RWPE1 (cell line): ENCODE measurements at regions not wholly inside any gene's neighbourhood (a gene's known extent, or its start where the extent isn't known, plus 50 kb on each side); places are given as distances from the start of the nearest gene placed in this dataset.

Experiments used
- CTCF ChIA-PET: fragments of 350-600 bp; sonication (Branson Sonifier 250); formaldehyde crosslinking; extraction: SDS; loops from one replicate; lab custom pipeline; 2021; lab: Yijun Ruan, JAX
- POLR2A ChIA-PET: fragments of 400-600 bp; formaldehyde crosslinking; extraction: SDS; loops from one replicate; lab custom pipeline; 2020; ENCODE audit warnings: antibody characterized with exemption; ENCODE audit not compliant: low non-redundant PET; lab: Yijun Ruan, JAX
- DNase-seq: peaks from one replicate; pipeline ENCODE4 v3.0.0; 2012; ENCODE audit warnings: low spot score
- H3K27ac ChIP-seq: fragments of 450-650 bp; 2 replicates; pipeline ENCODE4 v1.5.1; 2017
- CTCF ChIP-seq: fragments of 450-650 bp; conservative IDR thresholded peaks from 2 replicates; pipeline ENCODE4 v1.5.1; 2017; ENCODE audit warnings: low read depth, mild to moderate bottlenecking

GRCh38 chr2:16336491-16336890, 329.1 kb downstream of the CYRIA start:
- POLR2A ChIA-PET: no interaction called here
- CTCF ChIA-PET: no interaction called here
- no peak for DNase-seq
- H3K27ac ChIP-seq: no peak overlapping the region
- TF ChIP-seq CTCF: no peak

- TF ChIP-seq CTCF: no peak
- CTCF ChIA-PET: no interaction called here
- POLR2A ChIA-PET: no interaction called here
- DNase-seq: no peak
- no peak overlapping the region for H3K27ac ChIP-seq
Observed at GRCh38 chr2:16335947-16336346, 329.7 kb downstream of the CYRIA start.

GRCh38 chr2:16335604-16335930, 330.1 kb downstream of the CYRIA start:
- ChIA-PET CTCF (no interaction called here), POLR2A (no interaction called here)
- DNase-seq: no peak
- H3K27ac ChIP-seq: no peak overlapping the region
- TF ChIP-seq CTCF: no peak

- ChIA-PET POLR2A (no interaction called here), CTCF (no interaction called here)
- no peak for TF ChIP-seq CTCF
Observed at GRCh38 chr2:16334886-16335603, 330.6 kb downstream of the CYRIA start.

GRCh38 chr2:16334366-16334765, 331.3 kb downstream of the CYRIA start:
- no peak for DNase-seq
- H3K27ac ChIP-seq: no peak overlapping the region
- POLR2A ChIA-PET: no interaction called here
- CTCF ChIA-PET: interaction anchor here (0.7 kb wide), 1 partner anchor 13 kb away, joined by 6 read pairs; no protein-coding TSS in a partner anchor
- TF ChIP-seq CTCF: no peak

More at GRCh38 chr2:16334886-16335603, 330.6 kb downstream of the CYRIA start:
- H3K27ac ChIP-seq: no peak overlapping the region
- no peak for DNase-seq

GRCh38 chr2:16333681-16334080, 332.0 kb downstream of the CYRIA start:
- ChIA-PET CTCF (interaction anchor here (0.7 kb wide), 1 partner anchor 12 kb away, joined by 6 read pairs; no protein-coding TSS in a partner anchor), POLR2A (no interaction called here)
- no peak overlapping the region for H3K27ac ChIP-seq
- no peak for DNase-seq
- TF ChIP-seq CTCF: no peak
